ENCODE measurements at regions not wholly inside any gene's neighbourhood (a gene's known extent, or its start where the extent isn't known, plus 50 kb on each side); places are given as distances from the start of the nearest gene placed in this dataset.
"Not testable (repeated sequence)": the region's sequence is repeated elsewhere in the genome, so short reads cannot be mapped to it uniquely, and the experiment has no call there.

DNA sequence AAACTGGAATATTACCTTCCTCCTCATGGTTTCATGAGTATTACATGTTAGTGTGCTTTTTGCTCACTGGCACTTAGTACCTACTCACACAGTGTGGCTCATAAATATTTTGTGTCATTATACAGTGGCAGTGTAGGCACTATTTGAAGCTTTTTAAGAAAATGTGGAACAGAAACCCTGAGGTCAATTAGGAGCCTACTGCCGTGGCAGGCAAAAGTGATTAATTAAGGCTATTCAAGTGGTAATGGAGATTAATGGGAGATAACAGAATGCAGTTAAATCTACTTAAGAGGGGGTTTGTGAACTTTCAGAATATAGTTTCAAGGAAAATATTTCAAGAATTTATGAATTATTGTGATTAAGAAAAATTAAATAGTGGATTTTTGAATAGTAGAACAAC lies 277.6 kb downstream of the HGF start:
- TF ChIP-seq, protein P1, sequence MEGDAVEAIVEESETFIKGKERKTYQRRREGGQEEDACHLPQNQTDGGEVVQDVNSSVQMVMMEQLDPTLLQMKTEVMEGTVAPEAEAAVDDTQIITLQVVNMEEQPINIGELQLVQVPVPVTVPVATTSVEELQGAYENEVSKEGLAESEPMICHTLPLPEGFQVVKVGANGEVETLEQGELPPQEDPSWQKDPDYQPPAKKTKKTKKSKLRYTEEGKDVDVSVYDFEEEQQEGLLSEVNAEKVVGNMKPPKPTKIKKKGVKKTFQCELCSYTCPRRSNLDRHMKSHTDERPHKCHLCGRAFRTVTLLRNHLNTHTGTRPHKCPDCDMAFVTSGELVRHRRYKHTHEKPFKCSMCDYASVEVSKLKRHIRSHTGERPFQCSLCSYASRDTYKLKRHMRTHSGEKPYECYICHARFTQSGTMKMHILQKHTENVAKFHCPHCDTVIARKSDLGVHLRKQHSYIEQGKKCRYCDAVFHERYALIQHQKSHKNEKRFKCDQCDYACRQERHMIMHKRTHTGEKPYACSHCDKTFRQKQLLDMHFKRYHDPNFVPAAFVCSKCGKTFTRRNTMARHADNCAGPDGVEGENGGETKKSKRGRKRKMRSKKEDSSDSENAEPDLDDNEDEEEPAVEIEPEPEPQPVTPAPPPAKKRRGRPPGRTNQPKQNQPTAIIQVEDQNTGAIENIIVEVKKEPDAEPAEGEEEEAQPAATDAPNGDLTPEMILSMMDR (conservative IDR thresholded peaks at IDR 0.05; ENCODE audit: low read depth, low read length): no peak
- DNase-seq (ENCODE audit: low read depth): no peak
- H3K4me3 ChIP-seq (ENCODE audit: low read length): no peak overlapping the region

DNA sequence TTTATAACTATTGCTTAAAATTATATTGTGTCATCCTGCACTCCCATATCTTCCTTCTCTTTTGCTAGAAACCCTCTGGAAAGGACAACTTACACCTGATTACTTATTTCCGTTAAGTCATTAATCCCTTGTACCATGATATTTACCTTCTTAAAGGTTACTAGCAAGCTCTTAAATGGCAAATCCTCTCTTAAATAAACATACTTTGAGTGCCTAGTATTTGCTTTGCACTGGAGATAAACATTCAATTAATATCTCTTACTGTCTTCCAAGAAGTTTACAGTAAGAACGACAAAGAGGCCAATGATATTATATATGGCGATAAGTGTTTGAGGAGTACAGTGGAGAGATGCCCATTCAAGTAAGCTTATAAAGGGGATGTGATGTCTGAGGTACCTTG lies 278.3 kb downstream of the HGF start:
- no peak overlapping the region for H3K4me3 ChIP-seq (ENCODE audit: low read length)
- no peak for DNase-seq (ENCODE audit: low read depth)
- TF ChIP-seq, protein P1 (conservative IDR thresholded peaks at IDR 0.05; ENCODE audit: low read depth, low read length): no peak

DNA sequence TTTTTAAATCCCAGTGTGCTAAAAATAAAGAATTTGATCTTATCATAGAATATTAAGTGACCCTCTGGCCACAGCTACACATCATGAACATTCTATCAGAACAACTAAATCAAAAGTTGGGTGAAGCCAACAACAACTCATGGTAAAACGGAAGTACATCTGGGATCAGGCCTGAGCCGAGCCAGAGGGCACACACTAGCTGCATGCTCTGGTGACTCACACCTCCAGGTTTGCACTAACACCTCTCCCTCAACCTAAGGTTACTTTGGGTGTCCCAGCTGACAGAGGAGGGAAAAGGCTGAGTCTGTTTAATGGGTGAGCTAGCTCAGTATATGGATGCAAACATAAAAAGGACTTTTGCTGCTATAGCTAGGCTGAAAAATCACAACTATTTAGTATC lies 281.6 kb downstream of the HGF start:
- TF ChIP-seq, protein P1 (conservative IDR thresholded peaks at IDR 0.05; ENCODE audit: low read depth, low read length): no peak
- DNase-seq (ENCODE audit: low read depth): no peak
- H3K4me3 ChIP-seq (ENCODE audit: low read length): no peak overlapping the region

DNA sequence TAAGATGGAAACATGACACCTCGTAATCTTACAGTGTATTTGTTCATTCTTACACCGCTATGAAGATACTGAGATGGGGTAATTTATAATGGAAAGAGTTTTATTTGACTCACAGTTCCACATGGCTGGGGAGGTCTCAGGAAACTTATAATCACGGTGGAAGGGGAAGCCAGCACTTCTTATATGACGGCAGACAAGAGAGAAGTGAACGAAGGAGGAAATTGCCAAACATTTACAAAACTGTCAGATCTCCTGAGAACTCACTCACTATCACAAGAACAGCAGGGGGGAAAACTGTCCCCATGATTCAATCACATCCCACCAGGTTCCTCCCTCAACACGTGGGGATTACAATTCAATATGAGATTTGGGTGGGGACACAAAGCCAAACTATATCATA lies 282.3 kb downstream of the HGF start:
- no peak for DNase-seq (ENCODE audit: low read depth)
- H3K4me3 ChIP-seq (ENCODE audit: low read length): no peak overlapping the region
- TF ChIP-seq, protein P1 (conservative IDR thresholded peaks at IDR 0.05; ENCODE audit: low read depth, low read length): no peak

DNA sequence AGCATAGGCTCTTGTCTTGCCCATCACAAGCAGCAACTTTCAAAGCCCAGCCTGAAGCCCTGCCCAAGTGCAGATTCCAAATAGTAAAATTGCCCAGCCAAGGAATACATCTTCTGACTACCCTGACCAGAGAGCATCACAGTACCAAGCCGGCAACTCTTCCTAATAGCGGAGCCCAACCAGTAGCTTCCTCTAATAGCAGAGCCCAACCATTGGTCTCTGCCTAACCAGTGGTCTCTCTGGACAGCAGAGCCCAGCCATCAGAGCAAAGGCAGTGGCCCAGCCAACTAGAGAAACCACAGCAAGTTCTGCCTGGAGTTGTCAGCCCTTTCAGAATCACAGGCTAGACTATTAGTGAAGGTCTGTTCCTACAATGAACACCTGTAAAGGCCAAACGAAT lies 285.6 kb downstream of the HGF start:
- no peak for DNase-seq (ENCODE audit: low read depth)
- TF ChIP-seq, protein P1 (conservative IDR thresholded peaks at IDR 0.05; ENCODE audit: low read depth, low read length): no peak
- no peak overlapping the region for H3K4me3 ChIP-seq (ENCODE audit: low read length)

DNA sequence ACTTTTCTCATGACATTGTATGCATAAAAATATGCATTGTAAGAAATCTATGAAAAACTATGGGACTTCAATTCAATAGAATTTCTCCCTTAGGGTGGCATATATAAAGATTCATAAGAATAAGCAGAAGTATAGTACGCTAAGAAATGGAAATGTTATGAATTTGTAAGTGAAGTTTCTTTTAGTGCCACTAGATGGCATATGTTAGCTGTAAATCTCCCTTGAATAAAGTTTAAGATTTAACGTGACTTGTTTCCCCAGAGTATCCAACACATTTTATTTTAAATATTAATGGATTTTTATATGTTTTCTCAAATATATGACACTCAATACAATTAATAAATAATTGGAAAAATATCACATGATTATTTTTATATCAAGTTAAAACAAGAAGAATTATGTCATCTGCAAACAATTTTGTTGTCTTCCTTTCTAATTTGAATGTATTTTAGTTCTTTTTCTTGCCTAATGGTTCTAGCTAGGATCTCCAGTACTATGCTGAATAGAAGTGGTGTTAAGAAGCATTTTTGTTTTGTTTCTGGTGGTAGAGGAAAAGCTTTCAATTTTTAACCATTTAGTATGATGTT lies 287.2 kb downstream of the HGF start:
- no peak for DNase-seq (ENCODE audit: low read depth)
- TF ChIP-seq, protein P1 (conservative IDR thresholded peaks at IDR 0.05; ENCODE audit: low read depth, low read length): peak; percentile 41

DNA sequence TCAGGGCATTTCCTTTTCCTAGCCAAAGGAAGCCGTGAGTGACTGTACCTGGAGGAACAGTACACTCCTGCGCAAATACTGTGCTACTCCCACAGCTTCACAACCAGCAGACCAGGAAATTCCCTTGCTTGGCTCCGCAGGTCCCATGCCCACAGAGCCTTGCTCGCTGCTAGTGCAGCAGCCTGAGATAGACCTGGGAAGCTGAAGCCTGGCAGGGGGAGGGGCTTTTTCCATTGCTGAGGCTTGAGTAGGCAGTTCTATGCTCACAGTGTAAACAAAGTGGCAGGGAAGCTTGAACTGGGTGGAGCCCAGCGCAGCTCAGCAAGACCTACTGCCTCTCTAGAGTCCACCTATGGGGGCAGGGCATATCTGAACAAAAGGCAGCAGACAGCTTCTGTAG lies 291.2 kb downstream of the HGF start:
- no peak for DNase-seq (ENCODE audit: low read depth)
- TF ChIP-seq, protein P1 (conservative IDR thresholded peaks at IDR 0.05; ENCODE audit: low read depth, low read length): no peak
- H3K4me3 ChIP-seq (ENCODE audit: low read length): no peak overlapping the region

More for the DNA sequence above, 287.2 kb downstream of the HGF start:
- H3K4me3 ChIP-seq (ENCODE audit: low read length): no peak overlapping the region

DNA sequence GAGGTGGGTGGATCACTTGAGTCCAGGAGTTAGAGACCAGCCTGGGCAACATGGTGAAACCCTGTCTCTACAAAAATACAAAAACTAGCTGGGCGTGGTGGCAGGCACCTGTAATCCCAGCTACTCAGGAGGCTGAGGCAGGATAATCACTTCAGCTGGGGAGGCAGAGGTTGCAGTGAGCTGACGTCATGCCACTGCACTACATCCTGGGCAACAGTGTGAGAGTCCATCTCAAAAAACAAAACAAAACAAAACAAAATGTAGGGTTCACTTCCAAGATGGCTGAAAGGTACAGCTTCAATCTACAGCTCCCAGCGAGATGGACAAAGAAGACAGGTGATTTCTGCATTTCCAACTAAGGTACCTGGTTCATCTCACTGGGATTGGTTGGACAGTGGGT lies 291.6 kb downstream of the HGF start:
- not testable (repeated sequence) for DNase-seq (ENCODE audit: low read depth); H3K4me3 ChIP-seq (ENCODE audit: low read length)

Data from retinal pigment epithelial cell (primary cell).